Nephron (organoid): ENCODE measurements at regions not wholly inside any gene's neighbourhood (a gene's known extent, or its start where the extent isn't known, plus 50 kb on each side); places are given as distances from the start of the nearest gene placed in this dataset.

Source experiments
- H3K27ac Mint-ChIP-seq, 3 experiments: 2 replicates each; pipeline ENCODE4 v1.8.0; 2020; ENCODE audit warnings: mixed read lengths in 3 of 3, mild to moderate bottlenecking in 2 of 3, moderate library complexity in 1 of 3
- H3K27me3 Mint-ChIP-seq: 2 replicates; pipeline ENCODE4 v1.8.0; 2021; ENCODE audit warnings: low read depth, mild to moderate bottlenecking, moderate library complexity, mixed read lengths
- H3K36me3 Mint-ChIP-seq: 2 replicates; pipeline ENCODE4 v1.8.0; 2020; ENCODE audit warnings: low read depth, mixed read lengths
- H3K4me1 Mint-ChIP-seq: 2 replicates; pipeline ENCODE4 v1.8.0; 2020; ENCODE audit warnings: mixed read lengths
- H3K4me3 Mint-ChIP-seq, 3 experiments: 2 replicates each; pipeline ENCODE4 v1.8.0; 2020; ENCODE audit warnings: mild to moderate bottlenecking in 3 of 3, mixed read lengths in 3 of 3, moderate library complexity in 2 of 3
- H3K9me3 Mint-ChIP-seq: 2 replicates; pipeline ENCODE4 v1.8.0; 2020; ENCODE audit warnings: mixed read lengths
- TF ChIP-seq, protein P1 (sequence below), 3 experiments: fragments of 200-600 bp; sonication (generic); IDR thresholded peaks; one replicate each; pipeline ENCODE4 v1.5.0; 2021; ENCODE audit warnings: antibody characterized with exemption in 3 of 3; ENCODE audit not compliant: unreplicated experiment in 3 of 3

DNA sequence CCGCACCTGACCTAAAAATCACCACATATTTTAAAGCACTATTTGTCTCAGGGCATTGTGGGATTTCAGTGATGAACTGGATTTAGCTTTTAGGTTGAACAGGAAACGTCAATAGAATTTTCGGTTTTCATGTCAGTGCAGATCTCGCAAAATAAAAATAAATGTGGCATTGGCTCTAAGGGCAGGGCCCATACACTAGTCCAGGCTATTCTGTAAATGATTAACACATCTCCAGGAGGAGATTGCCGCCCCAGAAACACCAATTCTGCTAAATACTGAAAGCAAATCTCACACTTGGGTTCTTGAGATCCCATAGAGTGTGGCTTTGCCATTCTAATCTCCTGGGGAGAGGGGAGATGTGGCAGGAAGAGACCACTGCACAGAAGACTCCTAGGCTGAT, 1494.0 kb upstream of the TMEM132C start:
- Mint-ChIP-seq H3K36me3 (no peaks in the 10 kb centered on the region), H3K27me3 (peaks cover 5% of the 10 kb centered on the region), H3K27ac (no peak overlapping the region), H3K4me3 (no peak overlapping the region), H3K9me3 (peaks cover 6% of the 10 kb centered on the region), H3K4me1 (no peaks in the 10 kb centered on the region)
- TF ChIP-seq, protein P1, sequence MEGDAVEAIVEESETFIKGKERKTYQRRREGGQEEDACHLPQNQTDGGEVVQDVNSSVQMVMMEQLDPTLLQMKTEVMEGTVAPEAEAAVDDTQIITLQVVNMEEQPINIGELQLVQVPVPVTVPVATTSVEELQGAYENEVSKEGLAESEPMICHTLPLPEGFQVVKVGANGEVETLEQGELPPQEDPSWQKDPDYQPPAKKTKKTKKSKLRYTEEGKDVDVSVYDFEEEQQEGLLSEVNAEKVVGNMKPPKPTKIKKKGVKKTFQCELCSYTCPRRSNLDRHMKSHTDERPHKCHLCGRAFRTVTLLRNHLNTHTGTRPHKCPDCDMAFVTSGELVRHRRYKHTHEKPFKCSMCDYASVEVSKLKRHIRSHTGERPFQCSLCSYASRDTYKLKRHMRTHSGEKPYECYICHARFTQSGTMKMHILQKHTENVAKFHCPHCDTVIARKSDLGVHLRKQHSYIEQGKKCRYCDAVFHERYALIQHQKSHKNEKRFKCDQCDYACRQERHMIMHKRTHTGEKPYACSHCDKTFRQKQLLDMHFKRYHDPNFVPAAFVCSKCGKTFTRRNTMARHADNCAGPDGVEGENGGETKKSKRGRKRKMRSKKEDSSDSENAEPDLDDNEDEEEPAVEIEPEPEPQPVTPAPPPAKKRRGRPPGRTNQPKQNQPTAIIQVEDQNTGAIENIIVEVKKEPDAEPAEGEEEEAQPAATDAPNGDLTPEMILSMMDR (IDR thresholded peaks at IDR 0.05; ENCODE audit: unreplicated experiment in 3 of 3), result no peak

DNA sequence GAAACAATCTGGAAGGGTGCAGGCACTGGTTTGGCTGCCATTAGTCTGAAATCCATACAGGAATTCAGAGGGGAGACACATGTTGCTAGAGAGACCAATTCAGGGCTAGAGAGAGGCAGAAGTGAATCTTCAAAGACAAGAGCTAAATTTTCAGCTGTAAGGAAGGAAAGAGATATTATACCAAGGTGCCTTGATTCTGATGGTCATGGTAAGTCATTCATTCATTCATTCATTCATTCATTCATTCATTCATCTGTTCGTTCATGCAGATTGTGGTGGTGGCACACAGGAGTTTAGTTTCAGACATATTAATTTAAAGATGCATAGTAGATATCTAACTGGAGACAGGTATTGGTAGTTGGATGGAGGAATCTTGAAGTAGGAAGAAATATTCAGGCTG, 1493.5 kb upstream of the TMEM132C start:
- H3K4me3 Mint-ChIP-seq, result no peak overlapping the region
- H3K4me1 Mint-ChIP-seq, result no peaks in the 10 kb centered on the region
- H3K27me3 Mint-ChIP-seq, result peaks cover 5% of the 10 kb centered on the region
- no peaks in the 10 kb centered on the region for H3K36me3 Mint-ChIP-seq
- no peak overlapping the region for H3K27ac Mint-ChIP-seq
- H3K9me3 Mint-ChIP-seq, result peaks cover 4% of the 10 kb centered on the region
- TF ChIP-seq, protein P1 (IDR thresholded peaks at IDR 0.05; ENCODE audit: unreplicated experiment in 3 of 3), result no peak

DNA sequence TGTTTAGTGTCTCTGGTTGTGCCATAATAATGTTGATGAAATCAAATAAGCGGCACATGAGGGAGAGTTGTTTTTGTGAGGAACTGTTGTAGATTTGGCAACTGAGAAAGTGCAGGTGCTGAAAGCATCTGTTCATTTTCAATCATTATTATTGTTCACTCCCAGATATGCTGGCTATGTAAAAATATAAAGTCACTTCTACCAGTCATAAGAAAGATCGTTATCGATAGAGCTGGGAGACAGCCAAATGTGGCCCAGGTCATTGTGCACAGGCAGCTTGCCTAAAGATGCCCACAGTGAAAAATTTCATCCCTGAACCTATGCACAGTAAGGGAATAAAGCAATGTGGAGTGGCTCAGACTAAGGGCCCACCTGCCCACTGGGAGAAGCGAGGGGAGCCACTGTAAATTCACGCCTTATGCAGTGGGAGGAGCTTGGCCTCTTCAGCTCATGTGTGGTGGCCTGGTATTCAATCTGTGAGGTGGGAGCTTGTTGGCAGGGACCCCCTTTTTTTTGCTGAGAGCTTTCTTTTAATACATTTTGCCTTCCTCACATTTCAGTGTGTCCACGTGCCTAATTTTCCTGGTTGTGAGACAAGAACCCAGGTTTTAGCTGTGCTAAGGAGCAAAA, 1490.8 kb upstream of the TMEM132C start:
- Mint-ChIP-seq H3K4me1 (no peaks in the 10 kb centered on the region), H3K4me3 (no peak overlapping the region), H3K27me3 (peaks cover 24% of the 10 kb centered on the region), H3K27ac (no peak overlapping the region), H3K9me3 (peaks cover 4% of the 10 kb centered on the region), H3K36me3 (no peaks in the 10 kb centered on the region)
- TF ChIP-seq, protein P1 (IDR thresholded peaks at IDR 0.05; ENCODE audit: unreplicated experiment in 3 of 3), result no peak

DNA sequence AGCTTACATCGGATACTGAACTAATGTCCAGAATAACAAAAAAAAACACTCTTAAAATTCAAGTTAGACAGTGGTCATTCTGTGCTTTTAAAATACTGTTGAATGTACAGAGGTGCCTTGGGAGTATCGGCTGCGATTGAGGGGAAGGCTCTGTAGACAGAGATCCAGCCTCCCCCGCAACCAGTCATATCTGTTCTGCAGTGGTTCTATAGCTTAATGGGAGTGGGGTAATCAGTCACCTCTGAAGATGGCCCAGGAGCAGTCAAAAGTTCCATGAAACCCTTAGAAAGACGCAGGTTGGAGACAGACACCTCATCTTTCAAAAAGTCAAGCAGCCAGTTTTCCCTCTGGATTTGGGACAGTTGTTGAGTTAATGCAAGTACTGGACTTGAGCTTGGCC, 1486.6 kb upstream of the TMEM132C start:
- Mint-ChIP-seq H3K27me3 (peaks cover 24% of the 10 kb centered on the region), H3K36me3 (no peaks in the 10 kb centered on the region), H3K4me3 (no peak overlapping the region), H3K9me3 (no peaks in the 10 kb centered on the region), H3K4me1 (no peaks in the 10 kb centered on the region), H3K27ac (no peak overlapping the region)
- TF ChIP-seq, protein P1 (IDR thresholded peaks at IDR 0.05; ENCODE audit: unreplicated experiment in 3 of 3), result no peak

DNA sequence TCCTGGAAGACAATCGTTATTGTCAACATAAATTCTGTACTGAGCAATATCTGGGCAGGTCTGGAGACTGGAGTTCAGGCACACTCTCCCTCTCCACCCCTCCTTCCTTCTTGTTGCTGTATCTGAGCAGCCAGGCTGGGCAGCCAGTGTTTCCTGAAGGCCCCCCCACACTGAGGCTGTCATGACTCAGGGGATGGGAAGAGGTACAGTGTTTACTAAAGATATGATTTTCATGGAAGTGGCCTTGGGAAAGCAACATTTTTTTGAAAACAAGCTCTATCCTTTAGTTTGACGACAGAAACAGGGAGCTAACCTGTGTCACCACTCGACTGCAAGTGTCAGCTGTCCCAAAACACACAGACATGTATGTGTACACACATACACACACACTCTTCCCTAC, 1485.4 kb upstream of the TMEM132C start:
- H3K9me3 Mint-ChIP-seq, result no peaks in the 10 kb centered on the region
- no peak overlapping the region for H3K4me3 Mint-ChIP-seq
- no peaks in the 10 kb centered on the region for H3K4me1 Mint-ChIP-seq
- H3K27me3 Mint-ChIP-seq, result peaks cover 24% of the 10 kb centered on the region
- H3K36me3 Mint-ChIP-seq, result no peaks in the 10 kb centered on the region
- TF ChIP-seq, protein P1 (IDR thresholded peaks at IDR 0.05; ENCODE audit: unreplicated experiment in 3 of 3), result no peak
- H3K27ac Mint-ChIP-seq, result no peak overlapping the region

DNA sequence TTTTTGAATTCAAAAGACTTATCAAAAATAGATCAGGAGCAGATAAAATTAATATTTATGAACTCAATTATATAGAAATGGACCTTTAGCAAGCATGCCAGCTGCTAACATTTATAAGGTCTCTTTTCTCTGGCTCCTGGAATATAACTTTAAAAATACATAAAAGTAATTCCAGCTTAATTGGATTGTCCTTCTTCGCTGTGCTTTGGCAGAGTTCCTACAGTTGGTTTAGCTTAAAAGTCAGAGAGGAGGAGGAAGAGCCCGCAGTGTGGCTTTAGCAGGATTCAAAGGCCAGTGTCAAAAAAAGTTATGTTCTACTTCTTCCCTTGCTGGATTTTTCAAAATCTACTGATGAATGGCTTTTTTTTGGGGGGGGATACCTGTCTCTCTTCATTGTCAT, 1484.9 kb upstream of the TMEM132C start:
- Mint-ChIP-seq H3K9me3 (no peaks in the 10 kb centered on the region), H3K4me3 (no peak overlapping the region), H3K27ac (no peak overlapping the region), H3K36me3 (no peaks in the 10 kb centered on the region), H3K27me3 (peaks cover 24% of the 10 kb centered on the region), H3K4me1 (no peaks in the 10 kb centered on the region)
- TF ChIP-seq, protein P1 (IDR thresholded peaks at IDR 0.05; ENCODE audit: unreplicated experiment in 3 of 3), result no peak
